ENCODE measurements at regions not wholly inside any gene's neighbourhood (a gene's known extent, or its start where the extent isn't known, plus 50 kb on each side); places are given as distances from the start of the nearest gene placed in this dataset.

- H3K4me3 ChIP-seq = no peak overlapping the region
- TF ChIP-seq CTCF (IDR thresholded peaks at IDR 0.05) = no peak
- no peak for TF ChIP-seq POLR2A (IDR thresholded peaks at IDR 0.05)
- no peaks in the 10 kb centered on the region for H3K36me3 ChIP-seq
- no peak for DNase-seq
- no peaks in the 10 kb centered on the region for H3K4me1 ChIP-seq
- H3K27ac ChIP-seq = no peak overlapping the region
- intact Hi-C loops (cut with DNase I; ENCODE audit: low total_unique reads) = no loop called here
- H3K9me3 ChIP-seq = no peaks in the 10 kb centered on the region
- no peaks in the 10 kb centered on the region for H3K27me3 ChIP-seq
Measured at GRCh38 chr17:14506364-14506763, 205.5 kb downstream of the HS3ST3B1 start.

- no peaks in the 10 kb centered on the region for H3K9me3 ChIP-seq
- DNase-seq = no peak
- H3K4me1 ChIP-seq = no peaks in the 10 kb centered on the region
- no peak overlapping the region for H3K27ac ChIP-seq
- intact Hi-C loops (cut with DNase I; ENCODE audit: low total_unique reads) = no loop called here
- H3K36me3 ChIP-seq = no peaks in the 10 kb centered on the region
- TF ChIP-seq CTCF (IDR thresholded peaks at IDR 0.05) = no peak
- no peak for TF ChIP-seq POLR2A (IDR thresholded peaks at IDR 0.05)
- no peak overlapping the region for H3K4me3 ChIP-seq
- H3K27me3 ChIP-seq = no peaks in the 10 kb centered on the region
Measured at GRCh38 chr17:14505606-14506005, 204.7 kb downstream of the HS3ST3B1 start.

- intact Hi-C loops (cut with DNase I; ENCODE audit: low total_unique reads) = no loop called here
- no peaks in the 10 kb centered on the region for H3K9me3 ChIP-seq
- H3K27ac ChIP-seq = no peak overlapping the region
- no peak for TF ChIP-seq CTCF (IDR thresholded peaks at IDR 0.05)
- no peak for TF ChIP-seq POLR2A (IDR thresholded peaks at IDR 0.05)
- H3K4me3 ChIP-seq = no peak overlapping the region
- H3K27me3 ChIP-seq = no peaks in the 10 kb centered on the region
- H3K36me3 ChIP-seq = no peaks in the 10 kb centered on the region
- no peaks in the 10 kb centered on the region for H3K4me1 ChIP-seq
- DNase-seq = no peak
Measured at GRCh38 chr17:14499976-14500375, 199.1 kb downstream of the HS3ST3B1 start.

- H3K36me3 ChIP-seq = no peaks in the 10 kb centered on the region
- H3K4me3 ChIP-seq = no peak overlapping the region
- TF ChIP-seq CTCF (IDR thresholded peaks at IDR 0.05) = no peak
- no peak for TF ChIP-seq POLR2A (IDR thresholded peaks at IDR 0.05)
- no peaks in the 10 kb centered on the region for H3K9me3 ChIP-seq
- no peaks in the 10 kb centered on the region for H3K27me3 ChIP-seq
- intact Hi-C loops (cut with DNase I; ENCODE audit: low total_unique reads) = no loop called here
- H3K4me1 ChIP-seq = no peaks in the 10 kb centered on the region
- no peak for DNase-seq
- H3K27ac ChIP-seq = no peak overlapping the region
Measured at GRCh38 chr17:14498812-14499211, 197.9 kb downstream of the HS3ST3B1 start.

GRCh38 chr17:14494161-14494560 is 193.3 kb downstream of the HS3ST3B1 start:
- no peak overlapping the region for H3K27ac ChIP-seq
- no peaks in the 10 kb centered on the region for H3K36me3 ChIP-seq
- intact Hi-C loops (cut with DNase I; ENCODE audit: low total_unique reads) = no loop called here
- no peak overlapping the region for H3K4me3 ChIP-seq
- TF ChIP-seq CTCF (IDR thresholded peaks at IDR 0.05) (no peak), POLR2A (IDR thresholded peaks at IDR 0.05) (no peak)
- DNase-seq = no peak
- no peaks in the 10 kb centered on the region for H3K9me3 ChIP-seq
- H3K4me1 ChIP-seq = no peaks in the 10 kb centered on the region
- no peaks in the 10 kb centered on the region for H3K27me3 ChIP-seq

All from uterus (tissue), 3 donors.